DND-41 (cell line): ENCODE measurements at regions not wholly inside any gene's neighbourhood (a gene's known extent, or its start where the extent isn't known, plus 50 kb on each side); places are given as distances from the start of the nearest gene placed in this dataset.

Experiments used
- EZH2 ChIP-seq: IDR thresholded peaks from 3 replicates; pipeline ENCODE4 v1.6.1; 2012; ENCODE audit warnings: borderline replicate concordance, low read depth, mild to moderate bottlenecking, moderate library complexity, low read length, inconsistent platforms; ENCODE audit not compliant: severe bottlenecking
- TF ChIP-seq, protein P1 (sequence below): IDR thresholded peaks from 2 replicates; pipeline ENCODE4 v1.5.1; 2012; ENCODE audit warnings: borderline replicate concordance, low read length, moderate library complexity, mild to moderate bottlenecking; ENCODE audit not compliant: poor library complexity, severe bottlenecking; ENCODE audit errors: extremely low read depth

DNA sequence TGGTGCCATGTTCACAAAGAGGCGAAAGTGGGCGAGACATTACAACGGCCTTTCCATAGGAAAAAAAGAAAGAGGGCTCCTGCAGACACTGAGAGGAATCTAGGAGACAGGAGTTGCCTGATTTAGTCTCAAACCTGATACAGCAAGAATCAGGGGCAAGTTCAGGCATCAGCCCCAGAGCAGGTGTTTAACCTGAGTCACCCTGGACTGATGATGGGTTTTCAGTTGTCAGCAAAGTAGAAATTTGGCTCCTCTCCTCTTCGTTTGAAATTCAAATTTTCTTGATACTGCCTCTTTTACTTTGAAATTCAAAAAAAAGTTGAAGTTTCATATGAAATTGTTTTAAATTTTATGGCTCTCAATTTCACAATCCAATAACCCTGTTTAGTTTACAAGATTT, 189.5 kb downstream of the ABCC12 start:
- no peak for TF ChIP-seq EZH2
- TF ChIP-seq, protein P1, sequence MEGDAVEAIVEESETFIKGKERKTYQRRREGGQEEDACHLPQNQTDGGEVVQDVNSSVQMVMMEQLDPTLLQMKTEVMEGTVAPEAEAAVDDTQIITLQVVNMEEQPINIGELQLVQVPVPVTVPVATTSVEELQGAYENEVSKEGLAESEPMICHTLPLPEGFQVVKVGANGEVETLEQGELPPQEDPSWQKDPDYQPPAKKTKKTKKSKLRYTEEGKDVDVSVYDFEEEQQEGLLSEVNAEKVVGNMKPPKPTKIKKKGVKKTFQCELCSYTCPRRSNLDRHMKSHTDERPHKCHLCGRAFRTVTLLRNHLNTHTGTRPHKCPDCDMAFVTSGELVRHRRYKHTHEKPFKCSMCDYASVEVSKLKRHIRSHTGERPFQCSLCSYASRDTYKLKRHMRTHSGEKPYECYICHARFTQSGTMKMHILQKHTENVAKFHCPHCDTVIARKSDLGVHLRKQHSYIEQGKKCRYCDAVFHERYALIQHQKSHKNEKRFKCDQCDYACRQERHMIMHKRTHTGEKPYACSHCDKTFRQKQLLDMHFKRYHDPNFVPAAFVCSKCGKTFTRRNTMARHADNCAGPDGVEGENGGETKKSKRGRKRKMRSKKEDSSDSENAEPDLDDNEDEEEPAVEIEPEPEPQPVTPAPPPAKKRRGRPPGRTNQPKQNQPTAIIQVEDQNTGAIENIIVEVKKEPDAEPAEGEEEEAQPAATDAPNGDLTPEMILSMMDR, result no peak
